ENCODE measurements at regions not wholly inside any gene's neighbourhood (a gene's known extent, or its start where the extent isn't known, plus 50 kb on each side); places are given as distances from the start of the nearest gene placed in this dataset.

GRCh38 chr16:85502357-85502756 lies 110.8 kb upstream of the GSE1 start:
- TF ChIP-seq CTCF (IDR thresholded peaks at IDR 0.05) (no peak), EP300 (IDR thresholded peaks at IDR 0.05; ENCODE audit: low read depth) (no peak)
